ENCODE measurements at regions not wholly inside any gene's neighbourhood (a gene's known extent, or its start where the extent isn't known, plus 50 kb on each side); places are given as distances from the start of the nearest gene placed in this dataset.

DNA sequence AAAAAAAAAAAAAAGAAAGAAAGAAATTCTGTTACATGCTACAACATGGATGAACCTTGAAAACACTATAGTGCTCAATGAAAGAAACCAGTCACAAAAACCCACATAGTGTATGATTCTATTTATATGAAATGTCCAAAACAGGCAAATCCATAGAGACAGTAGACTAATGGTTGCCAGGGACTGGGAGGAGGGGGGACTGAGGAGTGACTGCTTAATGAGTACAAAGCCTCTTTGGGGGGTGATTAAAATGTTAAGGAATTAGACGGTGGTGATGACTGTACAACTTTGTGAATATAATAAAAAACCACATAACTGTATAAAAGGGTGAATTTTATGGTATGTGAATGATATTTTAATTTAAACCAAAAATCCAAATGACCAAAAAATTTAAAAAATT lies 116.0 kb upstream of the GUCA2B start:
- DNase-seq (ENCODE audit: low read depth, low spot score), result no peak
- H3K4me3 ChIP-seq (ENCODE audit: low read depth, low read length), result no peak overlapping the region
- in situ Hi-C loops (cut with HindIII; ENCODE audit: low sequenced_read_pairs), result no loop called here
- TF ChIP-seq, protein P1, sequence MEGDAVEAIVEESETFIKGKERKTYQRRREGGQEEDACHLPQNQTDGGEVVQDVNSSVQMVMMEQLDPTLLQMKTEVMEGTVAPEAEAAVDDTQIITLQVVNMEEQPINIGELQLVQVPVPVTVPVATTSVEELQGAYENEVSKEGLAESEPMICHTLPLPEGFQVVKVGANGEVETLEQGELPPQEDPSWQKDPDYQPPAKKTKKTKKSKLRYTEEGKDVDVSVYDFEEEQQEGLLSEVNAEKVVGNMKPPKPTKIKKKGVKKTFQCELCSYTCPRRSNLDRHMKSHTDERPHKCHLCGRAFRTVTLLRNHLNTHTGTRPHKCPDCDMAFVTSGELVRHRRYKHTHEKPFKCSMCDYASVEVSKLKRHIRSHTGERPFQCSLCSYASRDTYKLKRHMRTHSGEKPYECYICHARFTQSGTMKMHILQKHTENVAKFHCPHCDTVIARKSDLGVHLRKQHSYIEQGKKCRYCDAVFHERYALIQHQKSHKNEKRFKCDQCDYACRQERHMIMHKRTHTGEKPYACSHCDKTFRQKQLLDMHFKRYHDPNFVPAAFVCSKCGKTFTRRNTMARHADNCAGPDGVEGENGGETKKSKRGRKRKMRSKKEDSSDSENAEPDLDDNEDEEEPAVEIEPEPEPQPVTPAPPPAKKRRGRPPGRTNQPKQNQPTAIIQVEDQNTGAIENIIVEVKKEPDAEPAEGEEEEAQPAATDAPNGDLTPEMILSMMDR (IDR thresholded peaks at IDR 0.05; ENCODE audit: low read depth, low read length), result no peak

- DNase-seq (ENCODE audit: low read depth, low spot score), result peak; percentile 92
- in situ Hi-C loops (cut with HindIII; ENCODE audit: low sequenced_read_pairs), result no loop called here
- TF ChIP-seq, protein P1 (IDR thresholded peaks at IDR 0.05; ENCODE audit: low read depth, low read length), result no peak
- H3K4me3 ChIP-seq (ENCODE audit: low read depth, low read length), result peak overlapping the region; percentile 80
Observed at GRCh38 chr1:42035830-42036604, 117.2 kb upstream of the GUCA2B start.

GRCh38 chr1:42035205-42035829 lies 116.6 kb upstream of the HIVEP3 start:
- TF ChIP-seq, protein P1 (IDR thresholded peaks at IDR 0.05; ENCODE audit: low read depth, low read length), result peak; percentile 33
- DNase-seq (ENCODE audit: low read depth, low spot score), result peak; percentile 61
- H3K4me3 ChIP-seq (ENCODE audit: low read depth, low read length), result peak overlapping the region; percentile 80
- in situ Hi-C loops (cut with HindIII; ENCODE audit: low sequenced_read_pairs), result no loop called here

DNA sequence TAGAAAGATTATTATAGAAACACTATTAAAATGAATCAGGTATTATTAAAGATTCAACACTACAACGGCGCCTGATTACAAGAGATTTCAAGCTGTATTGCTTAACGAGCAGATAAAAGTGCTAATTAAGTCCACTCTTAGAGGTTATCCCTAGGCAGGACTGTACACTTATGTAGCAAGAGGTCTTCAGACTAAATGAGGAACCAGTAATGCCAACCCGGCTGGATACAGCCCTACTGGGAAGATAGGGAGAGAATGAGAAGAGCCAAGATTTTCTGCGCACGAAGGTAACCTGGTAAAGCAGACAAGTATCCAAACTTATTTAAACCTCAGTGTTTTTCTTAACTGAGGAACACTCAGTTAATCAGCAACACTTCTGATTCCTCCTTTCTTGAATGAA lies 115.7 kb upstream of the HIVEP3 start:
- in situ Hi-C loops (cut with HindIII; ENCODE audit: low sequenced_read_pairs), result no loop called here
- peak overlapping the region; percentile 80 for H3K4me3 ChIP-seq (ENCODE audit: low read depth, low read length)
- no peak for DNase-seq (ENCODE audit: low read depth, low spot score)
- TF ChIP-seq, protein P1 (IDR thresholded peaks at IDR 0.05; ENCODE audit: low read depth, low read length), result no peak

GRCh38 chr1:42033629-42034028 lies 114.9 kb upstream of the HIVEP3 start:
- TF ChIP-seq, protein P1 (IDR thresholded peaks at IDR 0.05; ENCODE audit: low read depth, low read length), result no peak
- no peak overlapping the region for H3K4me3 ChIP-seq (ENCODE audit: low read depth, low read length)
- in situ Hi-C loops (cut with HindIII; ENCODE audit: low sequenced_read_pairs), result no loop called here
- no peak for DNase-seq (ENCODE audit: low read depth, low spot score)

DNA sequence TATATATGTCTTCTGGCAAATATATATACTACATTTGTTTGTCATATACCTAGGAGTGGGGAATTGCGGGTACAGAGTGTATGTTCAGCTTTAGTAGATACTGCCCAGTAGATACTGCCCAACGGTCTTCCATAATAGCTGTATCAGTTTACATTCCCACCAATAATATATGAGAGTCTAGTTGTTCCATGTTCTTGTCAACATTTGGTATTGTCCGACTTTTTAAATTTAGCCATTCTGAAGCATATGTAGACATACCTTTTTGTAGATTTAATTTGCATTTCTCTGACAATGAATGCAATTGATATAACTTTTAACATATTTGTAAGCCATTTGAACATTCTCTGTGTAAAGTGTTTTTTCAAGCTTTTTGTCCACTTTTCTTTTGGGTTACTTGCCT lies 99.0 kb upstream of the HIVEP3 start:
- in situ Hi-C loops (cut with HindIII; ENCODE audit: low sequenced_read_pairs), result no loop called here
- no peak for DNase-seq (ENCODE audit: low read depth, low spot score)
- TF ChIP-seq, protein P1 (IDR thresholded peaks at IDR 0.05; ENCODE audit: low read depth, low read length), result no peak
- no peak overlapping the region for H3K4me3 ChIP-seq (ENCODE audit: low read depth, low read length)
